K562 (cell line): ENCODE measurements at regions not wholly inside any gene's neighbourhood (a gene's known extent, or its start where the extent isn't known, plus 50 kb on each side); places are given as distances from the start of the nearest gene placed in this dataset.

ENCODE experiments used
- ATAC-seq: fragments of 200-7000 bp; cut with Tn5 transposase; 3 replicates; pipeline ENCODE4 v1.9.1; 2020; ENCODE audit warnings: moderate library complexity
- BruUV-seq: library from RNA; stranded (reverse); fragments of 400-500 nt; replicated peaks from 2 replicates; lab custom pipeline; 2021; lab: Mats Ljungman, UMichigan
- CTCF ChIA-PET: fragments of 300-600 bp; formaldehyde crosslinking; extraction: SDS; loops from one replicate; lab custom pipeline; 2021; ENCODE audit warnings: low intra/inter-chr PET ratio; lab: Yijun Ruan, JAX
- POLR2A ChIA-PET: fragments of 300-600, 350-650 bp; sonication (Branson Sonifier 250); formaldehyde crosslinking; extraction: SDS; loops from one replicate; lab custom pipeline; 2021; ENCODE audit warnings: antibody characterized with exemption, inconsistent platforms; lab: Yijun Ruan, JAX
- DNase-seq, 4 experiments: peaks; one replicate each; pipeline versions ENCODE4 v3.0.0 to v3.0.0-alpha.2; 2011 to 2018; ENCODE audit warnings: low spot score in 3 of 4, mixed read lengths in 3 of 4; ENCODE audit errors: extremely low read depth in 1 of 4
- FAIRE-seq: peaks from 2 replicates; lab custom pipeline; 2011; peaks lifted over from hg19 to GRCh38; lab: Jason Lieb, UNC
- H2AFZ ChIP-seq: 2 replicates; pipeline ENCODE4 v1.6.0; 2011; ENCODE audit warnings: low read depth, low read length, control low read depth, inconsistent platforms
- H3K27ac ChIP-seq: fragments of 200-600 bp; 3 replicates; pipeline ENCODE4 v1.8.0; 2011; ENCODE audit warnings: low read depth, mild to moderate bottlenecking, control low read depth, inconsistent platforms, low read length, moderate library complexity, mixed read lengths; ENCODE audit errors: extremely low read depth
- H3K27me3 ChIP-seq, 2 experiments: fragments of 300-600 bp in 1 of 2; 2 replicates in 1 of 2; 3 replicates in 1 of 2; pipeline versions ENCODE4 v1.6.0 to v1.8.0; 2011; ENCODE audit warnings: inconsistent platforms in 2 of 2, low read length in 2 of 2, mild to moderate bottlenecking in 1 of 2, mixed read lengths in 1 of 2, moderate library complexity in 1 of 2; ENCODE audit not compliant: control insufficient read depth in 2 of 2, insufficient read depth in 2 of 2
- H3K36me3 ChIP-seq: fragments of 300-600 bp; 3 replicates; pipeline ENCODE4 v1.8.0; 2011; ENCODE audit warnings: mild to moderate bottlenecking, low read length, inconsistent platforms; ENCODE audit not compliant: control insufficient read depth, insufficient read depth
- H3K4me1 ChIP-seq, 2 experiments: fragments of 200-600 bp in 1 of 2; replicated peaks in 1 of 2; 2 replicates in 1 of 2; 3 replicates in 1 of 2; pipeline versions ENCODE4 v1.5.1 to v1.8.0; 2011; ENCODE audit warnings: inconsistent platforms in 2 of 2, low read length in 2 of 2, mild to moderate bottlenecking in 1 of 2, mixed read lengths in 1 of 2, moderate library complexity in 1 of 2; ENCODE audit not compliant: control insufficient read depth in 2 of 2, insufficient read depth in 2 of 2
- H3K4me2 ChIP-seq: 2 replicates; pipeline ENCODE4 v1.6.1; 2011; ENCODE audit warnings: low read length, control low read depth, inconsistent platforms, mixed read lengths; ENCODE audit not compliant: insufficient read depth
- H3K4me3 ChIP-seq: fragments of 200-600 bp; sonication (generic), shearing (Covaris generic); 2 replicates; pipeline ENCODE4 v1.5.1; 2016; ENCODE audit warnings: control low read depth, inconsistent platforms
- H3K79me2 ChIP-seq: fragments of 200-600 bp; 3 replicates; pipeline ENCODE4 v1.8.0; 2011; ENCODE audit warnings: low read length, inconsistent platforms; ENCODE audit not compliant: control insufficient read depth, insufficient read depth
- H3K9ac ChIP-seq, 2 experiments: 2 replicates each; pipeline versions ENCODE4 v1.6.0 to v1.6.1; 2011; ENCODE audit warnings: low read depth in 2 of 2, low read length in 2 of 2, control low read depth in 1 of 2, inconsistent platforms in 1 of 2, mild to moderate bottlenecking in 1 of 2, mixed read lengths in 1 of 2; ENCODE audit not compliant: insufficient read depth in 1 of 2
- H3K9me1 ChIP-seq: one replicate; pipeline ENCODE4 v1.6.0; 2011; ENCODE audit warnings: inconsistent platforms, mild to moderate bottlenecking, low read length, moderate library complexity; ENCODE audit not compliant: control insufficient read depth, insufficient read depth
- H3K9me3 ChIP-seq: replicated peaks from 2 replicates; pipeline ENCODE4 v1.5.1; 2011; ENCODE audit warnings: low read depth, low read length, inconsistent platforms; ENCODE audit not compliant: control insufficient read depth, insufficient read depth
- H4K20me1 ChIP-seq: replicated peaks from 2 replicates; pipeline ENCODE4 v1.6.1; 2011; ENCODE audit warnings: low read length, inconsistent platforms, mixed read lengths; ENCODE audit not compliant: control insufficient read depth, insufficient read depth
- FOXA3 ChIP-seq, 2 experiments: fragments of 450-650 bp in 1 of 2; sonication (generic) in 1 of 2; formaldehyde crosslinking; IDR thresholded peaks in 1 of 2; conservative IDR thresholded peaks in 1 of 2; 2 replicates each; pipeline versions ENCODE4 v1.4.0 to v1.8.0; 2020 to 2022; ENCODE audit warnings: mild to moderate bottlenecking in 2 of 2, missing genetic modification reagents in 1 of 2
- HDAC2 ChIP-seq: fragments of 450-650 bp; IDR thresholded peaks from 2 replicates; pipeline ENCODE4 v1.6.1; 2016; ENCODE audit warnings: mild to moderate bottlenecking
- MBD2 ChIP-seq: sonication (generic); IDR thresholded peaks from 2 replicates; pipeline ENCODE4 v1.6.1; 2016; ENCODE audit warnings: low read depth, borderline replicate concordance
- NCOR1 ChIP-seq: fragments of 450-650 bp; IDR thresholded peaks from 2 replicates; pipeline ENCODE4 v1.6.1; 2016; ENCODE audit warnings: mild to moderate bottlenecking, moderate library complexity
- NFE2L1 ChIP-seq: fragments of 450-650 bp; IDR thresholded peaks from 2 replicates; pipeline ENCODE4 v1.6.1; 2016; ENCODE audit warnings: missing genetic modification characterization, low read depth, mild to moderate bottlenecking, missing compliant biosample characterization, moderate library complexity, borderline replicate concordance
- PHB ChIP-seq: fragments of 250-450 bp; sonication (Bioruptor Pico); IDR thresholded peaks from 2 replicates; pipeline ENCODE4 v1.5.0; 2021
- SMC3 ChIP-seq: conservative IDR thresholded peaks from 2 replicates; pipeline ENCODE4 v1.6.1; 2011; ENCODE audit warnings: low read depth, low read length, improper control_type of control experiment; ENCODE audit not compliant: insufficient read depth
- TAF9B ChIP-seq: fragments of 450-650 bp; IDR thresholded peaks from 2 replicates; pipeline ENCODE4 v1.6.1; 2018; ENCODE audit warnings: mild to moderate bottlenecking; ENCODE audit not compliant: partially characterized antibody
- ZNF324 ChIP-seq: fragments of 250-450 bp; sonication (Bioruptor Pico); IDR thresholded peaks from 2 replicates; pipeline ENCODE4 v1.4.0; 2020; ENCODE audit warnings: mild to moderate bottlenecking
- ZNF561 ChIP-seq: fragments of 450-650 bp; formaldehyde crosslinking; conservative IDR thresholded peaks from 2 replicates; pipeline ENCODE4 v1.4.0; 2020; ENCODE audit warnings: mild to moderate bottlenecking, moderate library complexity
- in situ Hi-C: fragments of 300-500 bp; cut with MboI; formaldehyde crosslinking; loops from 4 replicates; pipeline ENCODE4 v1.15.0; 2018; ENCODE audit warnings: inconsistent platforms, mixed read lengths
- intact Hi-C: fragments of 100-400 bp; cut with micrococcal nuclease; formaldehyde crosslinking; loops from 2 replicates; pipeline ENCODE4 v1.14.2; 2022
- TF ChIP-seq, protein P1 (sequence below): fragments of 150-350 bp; IDR thresholded peaks from 2 replicates; pipeline ENCODE4 v1.6.1; 2014; ENCODE audit warnings: low read depth, mild to moderate bottlenecking, low read length, borderline replicate concordance
- TF ChIP-seq, protein P2 (sequence below): IDR thresholded peaks from 3 replicates; pipeline ENCODE4 v1.6.1; 2011; ENCODE audit warnings: borderline replicate concordance, mild to moderate bottlenecking; ENCODE audit not compliant: insufficient read length, insufficient read depth

DNA sequence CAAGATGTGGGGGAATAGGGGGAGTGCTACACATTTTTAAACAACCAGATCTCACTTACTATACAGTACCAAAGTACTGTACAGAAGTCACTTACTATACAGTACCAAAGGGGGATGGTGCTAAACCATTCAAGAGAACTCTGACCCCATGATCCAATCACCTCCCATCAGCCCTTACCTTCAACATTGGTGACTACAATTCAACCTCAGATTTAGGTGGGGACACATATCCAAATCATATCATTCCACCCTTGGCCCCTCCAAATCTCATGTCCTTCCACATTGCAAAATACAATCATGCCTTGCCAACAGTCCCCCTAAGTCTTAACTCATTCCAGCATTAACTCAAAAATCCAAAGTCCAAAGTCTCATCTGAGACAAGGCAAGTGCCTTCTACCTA lies 49.9 kb upstream of the CD2AP start:
- intact Hi-C loops = no loop called here
- Histone ChIP-seq H3K79me2 (no peaks in the 10 kb centered on the region), H3K27ac (no peak overlapping the region), H3K4me3 (no peak overlapping the region), H3K4me2 (no peak overlapping the region), H4K20me1 (no peaks in the 10 kb centered on the region), H3K9me3 (0 out of 2 replicates have a peak, but pooled peaks cover 3% of the 10 kb centered on the region), H3K36me3 (no peaks in the 10 kb centered on the region), H3K9ac (no peak overlapping the region), H3K4me1 (peaks cover 0 to 17% of the 10 kb centered on the region in 2 experiments; a peak in 2 of 5 replicates), H3K27me3 (no peaks in the 10 kb centered on the region), H2AFZ (no peak overlapping the region), H3K9me1 (no peaks in the 10 kb centered on the region)
- ChIA-PET CTCF (no interaction called here), POLR2A (interaction anchor here (0.9 kb wide), 1 partner anchor 11 kb away, joined by 3 read pairs; no protein-coding TSS in a partner anchor)
- in situ Hi-C loops = no loop called here
- DNase-seq = no peak
- TF ChIP-seq, protein P1, sequence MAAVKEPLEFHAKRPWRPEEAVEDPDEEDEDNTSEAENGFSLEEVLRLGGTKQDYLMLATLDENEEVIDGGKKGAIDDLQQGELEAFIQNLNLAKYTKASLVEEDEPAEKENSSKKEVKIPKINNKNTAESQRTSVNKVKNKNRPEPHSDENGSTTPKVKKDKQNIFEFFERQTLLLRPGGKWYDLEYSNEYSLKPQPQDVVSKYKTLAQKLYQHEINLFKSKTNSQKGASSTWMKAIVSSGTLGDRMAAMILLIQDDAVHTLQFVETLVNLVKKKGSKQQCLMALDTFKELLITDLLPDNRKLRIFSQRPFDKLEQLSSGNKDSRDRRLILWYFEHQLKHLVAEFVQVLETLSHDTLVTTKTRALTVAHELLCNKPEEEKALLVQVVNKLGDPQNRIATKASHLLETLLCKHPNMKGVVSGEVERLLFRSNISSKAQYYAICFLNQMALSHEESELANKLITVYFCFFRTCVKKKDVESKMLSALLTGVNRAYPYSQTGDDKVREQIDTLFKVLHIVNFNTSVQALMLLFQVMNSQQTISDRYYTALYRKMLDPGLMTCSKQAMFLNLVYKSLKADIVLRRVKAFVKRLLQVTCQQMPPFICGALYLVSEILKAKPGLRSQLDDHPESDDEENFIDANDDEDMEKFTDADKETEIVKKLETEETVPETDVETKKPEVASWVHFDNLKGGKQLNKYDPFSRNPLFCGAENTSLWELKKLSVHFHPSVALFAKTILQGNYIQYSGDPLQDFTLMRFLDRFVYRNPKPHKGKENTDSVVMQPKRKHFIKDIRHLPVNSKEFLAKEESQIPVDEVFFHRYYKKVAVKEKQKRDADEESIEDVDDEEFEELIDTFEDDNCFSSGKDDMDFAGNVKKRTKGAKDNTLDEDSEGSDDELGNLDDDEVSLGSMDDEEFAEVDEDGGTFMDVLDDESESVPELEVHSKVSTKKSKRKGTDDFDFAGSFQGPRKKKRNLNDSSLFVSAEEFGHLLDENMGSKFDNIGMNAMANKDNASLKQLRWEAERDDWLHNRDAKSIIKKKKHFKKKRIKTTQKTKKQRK = no peak
- TF ChIP-seq NCOR1 = no peak
- TF ChIP-seq ZNF324 (CRISPR knock-in tag) = no peak
- no peak for TF ChIP-seq SMC3
- no peak for TF ChIP-seq MBD2
- no peak for TF ChIP-seq NFE2L1 (tag)
- TF ChIP-seq TAF9B = no peak
- TF ChIP-seq ZNF561 (CRISPR knock-in tag) = no peak
- TF ChIP-seq HDAC2 = no peak
- TF ChIP-seq PHB = no peak
- TF ChIP-seq, protein P2, sequence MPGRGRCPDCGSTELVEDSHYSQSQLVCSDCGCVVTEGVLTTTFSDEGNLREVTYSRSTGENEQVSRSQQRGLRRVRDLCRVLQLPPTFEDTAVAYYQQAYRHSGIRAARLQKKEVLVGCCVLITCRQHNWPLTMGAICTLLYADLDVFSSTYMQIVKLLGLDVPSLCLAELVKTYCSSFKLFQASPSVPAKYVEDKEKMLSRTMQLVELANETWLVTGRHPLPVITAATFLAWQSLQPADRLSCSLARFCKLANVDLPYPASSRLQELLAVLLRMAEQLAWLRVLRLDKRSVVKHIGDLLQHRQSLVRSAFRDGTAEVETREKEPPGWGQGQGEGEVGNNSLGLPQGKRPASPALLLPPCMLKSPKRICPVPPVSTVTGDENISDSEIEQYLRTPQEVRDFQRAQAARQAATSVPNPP = no peak
- no peak for TF ChIP-seq FOXA3 (CRISPR knock-in tag; conservative IDR thresholded peaks at IDR 0.05 in 1 of 2, IDR thresholded peaks at IDR 0.05 in 1 of 2)
- no peak for FAIRE-seq
- ATAC-seq = no peak
- BruUV-seq = no TSS peak
